ENCODE measurements at regions not wholly inside any gene's neighbourhood (a gene's known extent, or its start where the extent isn't known, plus 50 kb on each side); places are given as distances from the start of the nearest gene placed in this dataset.

DNA sequence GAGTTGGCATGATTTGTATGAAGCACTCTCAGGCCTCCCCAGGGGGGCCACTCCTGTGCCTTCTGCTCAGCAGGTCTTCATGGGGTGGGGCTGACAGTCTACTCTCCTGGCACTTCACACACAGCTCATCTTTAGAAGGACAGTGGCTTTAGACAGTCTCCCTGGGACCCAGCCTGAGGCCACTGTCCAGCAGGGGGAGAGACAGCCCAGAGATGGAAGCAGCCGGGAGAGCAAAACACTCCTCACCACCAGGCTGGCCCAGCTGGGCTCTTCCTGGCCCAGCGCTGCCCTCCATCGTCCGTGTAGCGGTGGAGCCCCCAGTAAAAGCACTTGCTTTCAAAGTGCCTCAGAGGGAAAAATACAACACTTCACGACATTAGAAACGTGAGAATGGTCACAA, 62.0 kb upstream of the CRHR1 start (continued):
- TF ChIP-seq IRF2 (CRISPR knock-in tag; IDR thresholded peaks at IDR 0.05) (no peak), FOXA3 (CRISPR knock-in tag; IDR thresholded peaks at IDR 0.05) (no peak), ZNF282 (IDR thresholded peaks at IDR 0.05; ENCODE audit: partially characterized antibody) (no peak), ZNF792 (CRISPR knock-in tag; IDR thresholded peaks at IDR 0.05) (no peak), MED8 (CRISPR knock-in tag; IDR thresholded peaks at IDR 0.05; ENCODE audit: insufficient replicate concordance) (no peak), ZFP1 (CRISPR knock-in tag; IDR thresholded peaks at IDR 0.05) (no peak), MTF1 (CRISPR knock-in tag; IDR thresholded peaks at IDR 0.05) (no peak), ETV6 (CRISPR knock-in tag; conservative IDR thresholded peaks at IDR 0.05) (no peak), ZNF788 (CRISPR knock-in tag; IDR thresholded peaks at IDR 0.05; ENCODE audit: borderline replicate concordance) (no peak; the same call in 1 of the 2 replicates), SRY (CRISPR knock-in tag; IDR thresholded peaks at IDR 0.05) (no peak), ZNF83 (CRISPR knock-in tag; IDR thresholded peaks at IDR 0.05; ENCODE audit: borderline replicate concordance) (no peak), ZNF841 (CRISPR knock-in tag; IDR thresholded peaks at IDR 0.05; ENCODE audit: borderline replicate concordance) (no peak), NR2F6 (IDR thresholded peaks at IDR 0.05) (no peak), NR2F6 (CRISPR knock-in tag; IDR thresholded peaks at IDR 0.05) (no peak)
- TF ChIP-seq, protein P1, sequence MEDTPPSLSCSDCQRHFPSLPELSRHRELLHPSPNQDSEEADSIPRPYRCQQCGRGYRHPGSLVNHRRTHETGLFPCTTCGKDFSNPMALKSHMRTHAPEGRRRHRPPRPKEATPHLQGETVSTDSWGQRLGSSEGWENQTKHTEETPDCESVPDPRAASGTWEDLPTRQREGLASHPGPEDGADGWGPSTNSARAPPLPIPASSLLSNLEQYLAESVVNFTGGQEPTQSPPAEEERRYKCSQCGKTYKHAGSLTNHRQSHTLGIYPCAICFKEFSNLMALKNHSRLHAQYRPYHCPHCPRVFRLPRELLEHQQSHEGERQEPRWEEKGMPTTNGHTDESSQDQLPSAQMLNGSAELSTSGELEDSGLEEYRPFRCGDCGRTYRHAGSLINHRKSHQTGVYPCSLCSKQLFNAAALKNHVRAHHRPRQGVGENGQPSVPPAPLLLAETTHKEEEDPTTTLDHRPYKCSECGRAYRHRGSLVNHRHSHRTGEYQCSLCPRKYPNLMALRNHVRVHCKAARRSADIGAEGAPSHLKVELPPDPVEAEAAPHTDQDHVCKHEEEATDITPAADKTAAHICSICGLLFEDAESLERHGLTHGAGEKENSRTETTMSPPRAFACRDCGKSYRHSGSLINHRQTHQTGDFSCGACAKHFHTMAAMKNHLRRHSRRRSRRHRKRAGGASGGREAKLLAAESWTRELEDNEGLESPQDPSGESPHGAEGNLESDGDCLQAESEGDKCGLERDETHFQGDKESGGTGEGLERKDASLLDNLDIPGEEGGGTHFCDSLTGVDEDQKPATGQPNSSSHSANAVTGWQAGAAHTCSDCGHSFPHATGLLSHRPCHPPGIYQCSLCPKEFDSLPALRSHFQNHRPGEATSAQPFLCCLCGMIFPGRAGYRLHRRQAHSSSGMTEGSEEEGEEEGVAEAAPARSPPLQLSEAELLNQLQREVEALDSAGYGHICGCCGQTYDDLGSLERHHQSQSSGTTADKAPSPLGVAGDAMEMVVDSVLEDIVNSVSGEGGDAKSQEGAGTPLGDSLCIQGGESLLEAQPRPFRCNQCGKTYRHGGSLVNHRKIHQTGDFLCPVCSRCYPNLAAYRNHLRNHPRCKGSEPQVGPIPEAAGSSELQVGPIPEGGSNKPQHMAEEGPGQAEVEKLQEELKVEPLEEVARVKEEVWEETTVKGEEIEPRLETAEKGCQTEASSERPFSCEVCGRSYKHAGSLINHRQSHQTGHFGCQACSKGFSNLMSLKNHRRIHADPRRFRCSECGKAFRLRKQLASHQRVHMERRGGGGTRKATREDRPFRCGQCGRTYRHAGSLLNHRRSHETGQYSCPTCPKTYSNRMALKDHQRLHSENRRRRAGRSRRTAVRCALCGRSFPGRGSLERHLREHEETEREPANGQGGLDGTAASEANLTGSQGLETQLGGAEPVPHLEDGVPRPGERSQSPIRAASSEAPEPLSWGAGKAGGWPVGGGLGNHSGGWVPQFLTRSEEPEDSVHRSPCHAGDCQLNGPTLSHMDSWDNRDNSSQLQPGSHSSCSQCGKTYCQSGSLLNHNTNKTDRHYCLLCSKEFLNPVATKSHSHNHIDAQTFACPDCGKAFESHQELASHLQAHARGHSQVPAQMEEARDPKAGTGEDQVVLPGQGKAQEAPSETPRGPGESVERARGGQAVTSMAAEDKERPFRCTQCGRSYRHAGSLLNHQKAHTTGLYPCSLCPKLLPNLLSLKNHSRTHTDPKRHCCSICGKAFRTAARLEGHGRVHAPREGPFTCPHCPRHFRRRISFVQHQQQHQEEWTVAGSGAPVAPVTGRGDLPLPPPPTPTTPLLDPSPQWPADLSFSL (CRISPR knock-in tag; IDR thresholded peaks at IDR 0.05): no peak
- TF ChIP-seq, protein P2, sequence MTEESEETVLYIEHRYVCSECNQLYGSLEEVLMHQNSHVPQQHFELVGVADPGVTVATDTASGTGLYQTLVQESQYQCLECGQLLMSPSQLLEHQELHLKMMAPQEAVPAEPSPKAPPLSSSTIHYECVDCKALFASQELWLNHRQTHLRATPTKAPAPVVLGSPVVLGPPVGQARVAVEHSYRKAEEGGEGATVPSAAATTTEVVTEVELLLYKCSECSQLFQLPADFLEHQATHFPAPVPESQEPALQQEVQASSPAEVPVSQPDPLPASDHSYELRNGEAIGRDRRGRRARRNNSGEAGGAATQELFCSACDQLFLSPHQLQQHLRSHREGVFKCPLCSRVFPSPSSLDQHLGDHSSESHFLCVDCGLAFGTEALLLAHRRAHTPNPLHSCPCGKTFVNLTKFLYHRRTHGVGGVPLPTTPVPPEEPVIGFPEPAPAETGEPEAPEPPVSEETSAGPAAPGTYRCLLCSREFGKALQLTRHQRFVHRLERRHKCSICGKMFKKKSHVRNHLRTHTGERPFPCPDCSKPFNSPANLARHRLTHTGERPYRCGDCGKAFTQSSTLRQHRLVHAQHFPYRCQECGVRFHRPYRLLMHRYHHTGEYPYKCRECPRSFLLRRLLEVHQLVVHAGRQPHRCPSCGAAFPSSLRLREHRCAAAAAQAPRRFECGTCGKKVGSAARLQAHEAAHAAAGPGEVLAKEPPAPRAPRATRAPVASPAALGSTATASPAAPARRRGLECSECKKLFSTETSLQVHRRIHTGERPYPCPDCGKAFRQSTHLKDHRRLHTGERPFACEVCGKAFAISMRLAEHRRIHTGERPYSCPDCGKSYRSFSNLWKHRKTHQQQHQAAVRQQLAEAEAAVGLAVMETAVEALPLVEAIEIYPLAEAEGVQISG (CRISPR knock-in tag; IDR thresholded peaks at IDR 0.05): peak; percentile 60
- TF ChIP-seq, protein P3, sequence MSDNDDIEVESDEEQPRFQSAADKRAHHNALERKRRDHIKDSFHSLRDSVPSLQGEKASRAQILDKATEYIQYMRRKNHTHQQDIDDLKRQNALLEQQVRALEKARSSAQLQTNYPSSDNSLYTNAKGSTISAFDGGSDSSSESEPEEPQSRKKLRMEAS (IDR thresholded peaks at IDR 0.05): no peak; the same call in 1 of the 2 replicates
- TF ChIP-seq, protein P4, sequence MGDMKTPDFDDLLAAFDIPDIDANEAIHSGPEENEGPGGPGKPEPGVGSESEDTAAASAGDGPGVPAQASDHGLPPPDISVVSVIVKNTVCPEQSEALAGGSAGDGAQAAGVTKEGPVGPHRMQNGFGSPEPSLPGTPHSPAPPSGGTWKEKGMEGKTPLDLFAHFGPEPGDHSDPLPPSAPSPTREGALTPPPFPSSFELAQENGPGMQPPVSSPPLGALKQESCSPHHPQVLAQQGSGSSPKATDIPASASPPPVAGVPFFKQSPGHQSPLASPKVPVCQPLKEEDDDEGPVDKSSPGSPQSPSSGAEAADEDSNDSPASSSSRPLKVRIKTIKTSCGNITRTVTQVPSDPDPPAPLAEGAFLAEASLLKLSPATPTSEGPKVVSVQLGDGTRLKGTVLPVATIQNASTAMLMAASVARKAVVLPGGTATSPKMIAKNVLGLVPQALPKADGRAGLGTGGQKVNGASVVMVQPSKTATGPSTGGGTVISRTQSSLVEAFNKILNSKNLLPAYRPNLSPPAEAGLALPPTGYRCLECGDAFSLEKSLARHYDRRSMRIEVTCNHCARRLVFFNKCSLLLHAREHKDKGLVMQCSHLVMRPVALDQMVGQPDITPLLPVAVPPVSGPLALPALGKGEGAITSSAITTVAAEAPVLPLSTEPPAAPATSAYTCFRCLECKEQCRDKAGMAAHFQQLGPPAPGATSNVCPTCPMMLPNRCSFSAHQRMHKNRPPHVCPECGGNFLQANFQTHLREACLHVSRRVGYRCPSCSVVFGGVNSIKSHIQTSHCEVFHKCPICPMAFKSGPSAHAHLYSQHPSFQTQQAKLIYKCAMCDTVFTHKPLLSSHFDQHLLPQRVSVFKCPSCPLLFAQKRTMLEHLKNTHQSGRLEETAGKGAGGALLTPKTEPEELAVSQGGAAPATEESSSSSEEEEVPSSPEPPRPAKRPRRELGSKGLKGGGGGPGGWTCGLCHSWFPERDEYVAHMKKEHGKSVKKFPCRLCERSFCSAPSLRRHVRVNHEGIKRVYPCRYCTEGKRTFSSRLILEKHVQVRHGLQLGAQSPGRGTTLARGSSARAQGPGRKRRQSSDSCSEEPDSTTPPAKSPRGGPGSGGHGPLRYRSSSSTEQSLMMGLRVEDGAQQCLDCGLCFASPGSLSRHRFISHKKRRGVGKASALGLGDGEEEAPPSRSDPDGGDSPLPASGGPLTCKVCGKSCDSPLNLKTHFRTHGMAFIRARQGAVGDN (CRISPR knock-in tag; IDR thresholded peaks at IDR 0.05): 0 out of 2 replicates have a peak, but pooled peaks have one; percentile 21
